ENCODE measurements at regions not wholly inside any gene's neighbourhood (a gene's known extent, or its start where the extent isn't known, plus 50 kb on each side); places are given as distances from the start of the nearest gene placed in this dataset.

DNA sequence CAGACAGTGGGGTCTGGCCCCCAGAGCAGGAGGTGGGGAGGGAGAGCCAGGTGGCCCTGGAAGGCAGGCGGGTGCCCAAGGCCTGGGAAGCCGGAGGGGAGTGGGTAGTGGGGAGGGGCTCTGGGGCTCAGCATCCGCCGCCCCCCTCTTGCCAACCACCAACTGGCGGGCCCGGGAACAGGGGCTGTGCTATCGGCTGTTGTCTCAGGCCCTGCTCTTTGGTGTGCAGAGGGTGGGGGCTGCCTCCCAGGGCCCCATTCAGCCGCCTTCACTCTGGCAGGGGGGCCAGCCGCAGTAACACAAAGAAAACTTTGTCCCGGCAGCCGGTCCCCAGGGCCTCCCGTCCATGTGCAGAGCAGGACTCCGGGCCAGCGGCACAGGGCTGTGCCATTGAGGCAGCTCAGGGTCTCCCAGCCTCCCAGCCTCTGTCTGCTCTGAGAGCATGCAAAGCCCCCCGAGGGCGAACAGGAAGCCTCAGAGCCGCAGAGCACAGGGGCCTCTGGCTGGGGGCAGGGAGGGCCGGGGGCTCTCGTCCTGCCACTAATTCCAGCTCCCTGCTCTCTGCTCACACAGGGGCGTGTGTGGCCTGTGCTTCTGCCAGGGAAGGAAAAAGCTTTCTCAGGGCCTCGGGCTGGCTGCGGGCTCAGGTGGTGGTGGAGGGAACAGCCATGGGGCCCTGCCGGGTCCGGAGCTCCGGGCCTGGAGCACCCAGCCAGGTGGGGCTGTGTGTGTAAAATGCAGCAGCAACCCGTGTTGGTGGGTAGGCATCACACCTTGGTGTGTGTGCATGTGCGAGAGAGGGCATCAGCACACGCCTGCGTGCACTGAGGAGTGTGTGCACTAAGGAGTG lies 54.2 kb upstream of the NOTCH1 start:
- TF ChIP-seq, protein P1, sequence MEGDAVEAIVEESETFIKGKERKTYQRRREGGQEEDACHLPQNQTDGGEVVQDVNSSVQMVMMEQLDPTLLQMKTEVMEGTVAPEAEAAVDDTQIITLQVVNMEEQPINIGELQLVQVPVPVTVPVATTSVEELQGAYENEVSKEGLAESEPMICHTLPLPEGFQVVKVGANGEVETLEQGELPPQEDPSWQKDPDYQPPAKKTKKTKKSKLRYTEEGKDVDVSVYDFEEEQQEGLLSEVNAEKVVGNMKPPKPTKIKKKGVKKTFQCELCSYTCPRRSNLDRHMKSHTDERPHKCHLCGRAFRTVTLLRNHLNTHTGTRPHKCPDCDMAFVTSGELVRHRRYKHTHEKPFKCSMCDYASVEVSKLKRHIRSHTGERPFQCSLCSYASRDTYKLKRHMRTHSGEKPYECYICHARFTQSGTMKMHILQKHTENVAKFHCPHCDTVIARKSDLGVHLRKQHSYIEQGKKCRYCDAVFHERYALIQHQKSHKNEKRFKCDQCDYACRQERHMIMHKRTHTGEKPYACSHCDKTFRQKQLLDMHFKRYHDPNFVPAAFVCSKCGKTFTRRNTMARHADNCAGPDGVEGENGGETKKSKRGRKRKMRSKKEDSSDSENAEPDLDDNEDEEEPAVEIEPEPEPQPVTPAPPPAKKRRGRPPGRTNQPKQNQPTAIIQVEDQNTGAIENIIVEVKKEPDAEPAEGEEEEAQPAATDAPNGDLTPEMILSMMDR (IDR thresholded peaks at IDR 0.05; ENCODE audit: borderline replicate concordance, extremely low read depth, low read length, poor library complexity, severe bottlenecking): peak; percentile 35
- TF ChIP-seq EZH2 (IDR thresholded peaks at IDR 0.05; ENCODE audit: borderline replicate concordance, low read depth, low read length, severe bottlenecking): no peak
